ENCODE measurements at regions not wholly inside any gene's neighbourhood (a gene's known extent, or its start where the extent isn't known, plus 50 kb on each side); places are given as distances from the start of the nearest gene placed in this dataset.
"Not testable (repeated sequence)": the region's sequence is repeated elsewhere in the genome, so short reads cannot be mapped to it uniquely, and the experiment has no call there.

- DNase-seq (ENCODE audit: low read depth): not testable (repeated sequence)
Observed at GRCh38 chr12:92231532-92231931, 85.9 kb upstream of the BTG1 start.

- DNase-seq (ENCODE audit: low read depth): no peak
Observed at GRCh38 chr12:92229381-92229780, 83.7 kb upstream of the BTG1 start.

- DNase-seq (ENCODE audit: low read depth): no peak
Observed at GRCh38 chr12:92226961-92227360, 81.3 kb upstream of the BTG1 start.

- peak; percentile 9 for DNase-seq (ENCODE audit: low read depth)
Observed at GRCh38 chr12:92226071-92226661, 80.5 kb upstream of the BTG1 start.

GRCh38 chr12:92224685-92225331 lies 79.2 kb upstream of the BTG1 start:
- peak; percentile 14 for DNase-seq (ENCODE audit: low read depth)

- DNase-seq (ENCODE audit: low read depth): no peak
Observed at GRCh38 chr12:92223481-92223880, 77.8 kb upstream of the BTG1 start.

- DNase-seq (ENCODE audit: low read depth): no peak
Observed at GRCh38 chr12:92221656-92222315, 76.1 kb upstream of the BTG1 start.

- no peak for DNase-seq (ENCODE audit: low read depth)
Observed at GRCh38 chr12:92218394-92219077, 72.9 kb upstream of the BTG1 start.

GRCh38 chr12:92216092-92216491 lies 70.4 kb upstream of the BTG1 start:
- DNase-seq (ENCODE audit: low read depth): no peak

GRCh38 chr12:92215358-92215757 lies 69.7 kb upstream of the BTG1 start:
- DNase-seq (ENCODE audit: low read depth): no peak

GRCh38 chr12:92213166-92213565 lies 67.5 kb upstream of the BTG1 start:
- no peak for DNase-seq (ENCODE audit: low read depth)

GRCh38 chr12:92210071-92210470 lies 64.4 kb upstream of the BTG1 start:
- no peak for DNase-seq (ENCODE audit: low read depth)

GRCh38 chr12:92208613-92209121 lies 63.0 kb upstream of the BTG1 start:
- DNase-seq (ENCODE audit: low read depth): no peak

GRCh38 chr12:92206596-92206995 lies 61.0 kb upstream of the BTG1 start:
- no peak for DNase-seq (ENCODE audit: low read depth)

GRCh38 chr12:92206011-92206410 lies 60.4 kb upstream of the BTG1 start:
- no peak for DNase-seq (ENCODE audit: low read depth)

- DNase-seq (ENCODE audit: low read depth): peak; percentile 47
Observed at GRCh38 chr12:92199819-92200576, 54.4 kb upstream of the BTG1 start.

- no peak for DNase-seq (ENCODE audit: low read depth)
Observed at GRCh38 chr12:92197815-92198214, 52.2 kb upstream of the BTG1 start.

GRCh38 chr12:92196368-92196767 lies 50.7 kb upstream of the BTG1 start:
- no peak for DNase-seq (ENCODE audit: low read depth)
